ENCODE measurements at regions not wholly inside any gene's neighbourhood (a gene's known extent, or its start where the extent isn't known, plus 50 kb on each side); places are given as distances from the start of the nearest gene placed in this dataset.

DNA sequence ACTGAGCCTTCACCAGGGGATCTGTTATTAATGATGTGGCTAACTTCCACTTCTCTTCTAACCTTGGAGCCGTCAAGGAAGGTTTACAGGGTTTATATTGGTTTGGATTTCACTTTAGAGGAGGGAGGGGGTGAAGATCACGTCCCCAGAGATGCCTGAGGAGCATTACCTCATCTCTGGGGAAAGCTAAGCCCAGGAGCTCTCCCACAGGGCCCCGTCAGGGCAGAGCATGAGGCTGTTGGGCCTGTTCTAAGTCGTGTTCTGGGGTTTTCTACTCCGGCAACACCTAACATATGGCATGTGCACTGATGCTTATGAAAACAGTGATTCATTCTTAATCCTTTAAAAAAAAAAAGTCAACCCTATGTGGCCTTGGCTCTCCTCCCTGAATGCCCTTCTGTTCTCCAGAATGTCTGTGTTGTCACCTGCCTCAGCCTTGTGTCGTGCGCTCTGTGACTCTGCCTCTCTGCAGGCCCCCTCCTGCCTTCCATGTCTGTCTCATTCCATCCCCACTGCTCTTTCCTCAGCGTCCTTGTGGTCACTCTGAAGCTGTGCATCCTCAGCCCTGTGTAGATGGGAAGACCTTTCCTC, 97.4 kb upstream of the JARID2 start:
- TF ChIP-seq, protein P1, sequence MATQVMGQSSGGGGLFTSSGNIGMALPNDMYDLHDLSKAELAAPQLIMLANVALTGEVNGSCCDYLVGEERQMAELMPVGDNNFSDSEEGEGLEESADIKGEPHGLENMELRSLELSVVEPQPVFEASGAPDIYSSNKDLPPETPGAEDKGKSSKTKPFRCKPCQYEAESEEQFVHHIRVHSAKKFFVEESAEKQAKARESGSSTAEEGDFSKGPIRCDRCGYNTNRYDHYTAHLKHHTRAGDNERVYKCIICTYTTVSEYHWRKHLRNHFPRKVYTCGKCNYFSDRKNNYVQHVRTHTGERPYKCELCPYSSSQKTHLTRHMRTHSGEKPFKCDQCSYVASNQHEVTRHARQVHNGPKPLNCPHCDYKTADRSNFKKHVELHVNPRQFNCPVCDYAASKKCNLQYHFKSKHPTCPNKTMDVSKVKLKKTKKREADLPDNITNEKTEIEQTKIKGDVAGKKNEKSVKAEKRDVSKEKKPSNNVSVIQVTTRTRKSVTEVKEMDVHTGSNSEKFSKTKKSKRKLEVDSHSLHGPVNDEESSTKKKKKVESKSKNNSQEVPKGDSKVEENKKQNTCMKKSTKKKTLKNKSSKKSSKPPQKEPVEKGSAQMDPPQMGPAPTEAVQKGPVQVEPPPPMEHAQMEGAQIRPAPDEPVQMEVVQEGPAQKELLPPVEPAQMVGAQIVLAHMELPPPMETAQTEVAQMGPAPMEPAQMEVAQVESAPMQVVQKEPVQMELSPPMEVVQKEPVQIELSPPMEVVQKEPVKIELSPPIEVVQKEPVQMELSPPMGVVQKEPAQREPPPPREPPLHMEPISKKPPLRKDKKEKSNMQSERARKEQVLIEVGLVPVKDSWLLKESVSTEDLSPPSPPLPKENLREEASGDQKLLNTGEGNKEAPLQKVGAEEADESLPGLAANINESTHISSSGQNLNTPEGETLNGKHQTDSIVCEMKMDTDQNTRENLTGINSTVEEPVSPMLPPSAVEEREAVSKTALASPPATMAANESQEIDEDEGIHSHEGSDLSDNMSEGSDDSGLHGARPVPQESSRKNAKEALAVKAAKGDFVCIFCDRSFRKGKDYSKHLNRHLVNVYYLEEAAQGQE (IDR thresholded peaks at IDR 0.05; ENCODE audit: low read depth, low read length) = no peak
- TF ChIP-seq RAD21 (IDR thresholded peaks at IDR 0.05; ENCODE audit: low read length) (no peak), YY1 (IDR thresholded peaks at IDR 0.05; ENCODE audit: low read depth) (no peak), POLR2AphosphoS5 (IDR thresholded peaks at IDR 0.05; ENCODE audit: low read depth, low read length) (no peak), TCF12 (IDR thresholded peaks at IDR 0.05) (no peak), EP300 (IDR thresholded peaks at IDR 0.05; ENCODE audit: borderline replicate concordance in 1 of 2, low read depth in 1 of 2, low read length in 1 of 2) (no peak)

All from SK-N-SH (cell line).